Transverse colon (tissue), 4 donors: ENCODE measurements at regions not wholly inside any gene's neighbourhood (a gene's known extent, or its start where the extent isn't known, plus 50 kb on each side); places are given as distances from the start of the nearest gene placed in this dataset.
"Not testable (repeated sequence)": the region's sequence is repeated elsewhere in the genome, so short reads cannot be mapped to it uniquely, and the experiment has no call there.

Source experiments
- CTCF ChIP-seq, 5 experiments: fragments of 200-600 bp in 3 of 5; fragments of 450-650 bp in 2 of 5; sonication (generic) in 3 of 5; IDR thresholded peaks; 1 replicate in 2 of 5; 2 replicates in 3 of 5; pipeline ENCODE4 v1.5.1; 2016 to 2017; ENCODE audit warnings: antibody characterized with exemption in 5 of 5, inconsistent platforms in 3 of 5, mild to moderate bottlenecking in 2 of 5, moderate library complexity in 1 of 5
- POLR2AphosphoS5 ChIP-seq, 3 donors: sonication (generic); formaldehyde crosslinking; IDR thresholded peaks; one replicate each; pipeline ENCODE4 v1.6.1; 2016; ENCODE audit warnings: antibody characterized with exemption in 3 of 3

DNA sequence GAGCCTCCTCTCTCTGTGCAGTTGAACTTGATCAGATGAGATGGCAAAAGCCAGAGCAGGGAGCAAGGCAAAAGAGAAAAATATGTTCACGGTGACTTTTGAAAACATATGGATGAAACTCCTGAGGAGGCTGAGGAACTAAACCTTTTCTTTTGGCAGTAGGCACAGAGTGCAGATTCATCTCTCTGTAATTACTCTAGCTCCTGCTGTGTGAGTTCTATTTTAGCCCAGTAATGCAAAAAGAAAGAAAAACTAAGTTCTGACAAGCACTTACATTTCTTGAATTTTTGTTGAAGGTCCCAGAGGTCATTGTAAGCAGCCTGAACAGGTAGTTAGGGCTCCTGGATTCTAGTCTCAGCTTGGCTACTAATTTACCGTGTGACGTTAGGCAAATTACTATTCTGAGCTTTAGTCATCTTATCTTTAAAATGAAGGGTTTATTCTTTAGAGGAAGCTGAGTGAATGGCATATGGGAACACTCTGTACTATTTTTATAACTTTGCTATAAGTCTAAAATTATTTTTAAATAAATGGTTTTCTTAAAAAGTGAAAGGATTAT lies 114.7 kb upstream of the NBPF26 start:
- TF ChIP-seq CTCF, POLR2AphosphoS5 (IDR thresholded peaks at IDR 0.05): not testable (repeated sequence)
